ENCODE measurements at regions not wholly inside any gene's neighbourhood (a gene's known extent, or its start where the extent isn't known, plus 50 kb on each side); places are given as distances from the start of the nearest gene placed in this dataset.

GRCh38 chr7:24383055-24383454 is 99.1 kb downstream of the NPY start:
- no peaks in the 10 kb centered on the region for H3K36me3 ChIP-seq (ENCODE audit: insufficient read depth)

GRCh38 chr7:24384362-24385030 is 100.5 kb downstream of the NPY start:
- no peak overlapping the region for H3K4me2 ChIP-seq
- no peaks in the 10 kb centered on the region for H3K27me3 ChIP-seq (ENCODE audit: insufficient read depth, low read depth)
- H2AFZ ChIP-seq (ENCODE audit: low read depth) = no peak overlapping the region
- no peaks in the 10 kb centered on the region for H4K20me1 ChIP-seq (ENCODE audit: insufficient read depth)
- no peak overlapping the region for H3K9ac ChIP-seq
- H3K4me3 ChIP-seq (IDR thresholded peaks at IDR 0.05; ENCODE audit: insufficient read depth, low read depth, low read length) = no peak overlapping the region
- TF ChIP-seq CTCF (conservative IDR thresholded peaks at IDR 0.05; ENCODE audit: low read depth, low read length) = no peak
- no peak overlapping the region for H3K27ac ChIP-seq
- no peaks in the 10 kb centered on the region for H3K79me2 ChIP-seq (ENCODE audit: insufficient read depth, low read depth)
- no peaks in the 10 kb centered on the region for H3K4me1 ChIP-seq (ENCODE audit: low read depth, poor library complexity, severe bottlenecking)
- H3K36me3 ChIP-seq (ENCODE audit: insufficient read depth) = no peaks in the 10 kb centered on the region

More at GRCh38 chr7:24383055-24383454, 99.1 kb downstream of the NPY start:
- Histone ChIP-seq H3K27me3 (ENCODE audit: insufficient read depth, low read depth) (no peaks in the 10 kb centered on the region), H2AFZ (ENCODE audit: low read depth) (no peak overlapping the region), H3K4me1 (ENCODE audit: low read depth, poor library complexity, severe bottlenecking) (no peaks in the 10 kb centered on the region), H3K79me2 (ENCODE audit: insufficient read depth, low read depth) (no peaks in the 10 kb centered on the region), H4K20me1 (ENCODE audit: insufficient read depth) (no peaks in the 10 kb centered on the region), H3K4me3 (IDR thresholded peaks at IDR 0.05; ENCODE audit: insufficient read depth, low read depth, low read length) (no peak overlapping the region), H3K27ac (no peak overlapping the region), H3K9ac (no peak overlapping the region), H3K4me2 (no peak overlapping the region)
- no peak for TF ChIP-seq CTCF (conservative IDR thresholded peaks at IDR 0.05; ENCODE audit: low read depth, low read length)

- Histone ChIP-seq H4K20me1 (ENCODE audit: insufficient read depth) (no peaks in the 10 kb centered on the region), H2AFZ (ENCODE audit: low read depth) (no peak overlapping the region), H3K27ac (no peak overlapping the region), H3K79me2 (ENCODE audit: insufficient read depth, low read depth) (no peaks in the 10 kb centered on the region), H3K36me3 (ENCODE audit: insufficient read depth) (no peaks in the 10 kb centered on the region), H3K4me1 (ENCODE audit: low read depth, poor library complexity, severe bottlenecking) (no peaks in the 10 kb centered on the region), H3K9ac (no peak overlapping the region), H3K4me2 (no peak overlapping the region), H3K4me3 (IDR thresholded peaks at IDR 0.05; ENCODE audit: insufficient read depth, low read depth, low read length) (no peak overlapping the region), H3K27me3 (ENCODE audit: insufficient read depth, low read depth) (no peaks in the 10 kb centered on the region)
- no peak for TF ChIP-seq CTCF (conservative IDR thresholded peaks at IDR 0.05; ENCODE audit: low read depth, low read length)
Measured at GRCh38 chr7:24388212-24388611, 104.2 kb downstream of the NPY start.

GRCh38 chr7:24390376-24391157 is 106.6 kb downstream of the NPY start:
- Histone ChIP-seq H3K36me3 (ENCODE audit: insufficient read depth) (no peaks in the 10 kb centered on the region), H3K4me2 (no peak overlapping the region)

More at GRCh38 chr7:24390376-24391157, 106.6 kb downstream of the NPY start:
- Histone ChIP-seq H2AFZ (ENCODE audit: low read depth) (no peak overlapping the region), H3K9ac (no peak overlapping the region), H3K4me3 (IDR thresholded peaks at IDR 0.05; ENCODE audit: insufficient read depth, low read depth, low read length) (no peak overlapping the region), H3K4me1 (ENCODE audit: low read depth, poor library complexity, severe bottlenecking) (peaks cover 5% of the 10 kb centered on the region), H3K27me3 (ENCODE audit: insufficient read depth, low read depth) (no peaks in the 10 kb centered on the region), H3K79me2 (ENCODE audit: insufficient read depth, low read depth) (no peaks in the 10 kb centered on the region), H3K27ac (no peak overlapping the region), H4K20me1 (ENCODE audit: insufficient read depth) (no peaks in the 10 kb centered on the region)
- no peak for TF ChIP-seq CTCF (conservative IDR thresholded peaks at IDR 0.05; ENCODE audit: low read depth, low read length)

Measured in KMS-11 (cell line).